Stomach (tissue), 8 donors: ENCODE measurements at regions not wholly inside any gene's neighbourhood (a gene's known extent, or its start where the extent isn't known, plus 50 kb on each side); places are given as distances from the start of the nearest gene placed in this dataset.

Source experiments
- DNase-seq, 2 donors: peaks; one replicate each; pipeline versions ENCODE4 v3.0.0 to v3.0.0-alpha.2; 2013 to 2019
- H3K27ac ChIP-seq, 5 donors: fragments of 200-600 bp in 4 of 5; sonication (generic) in 4 of 5; one replicate each; pipeline ENCODE4 v1.5.1; 2013 to 2019; ENCODE audit warnings: mild to moderate bottlenecking in 1 of 5, moderate library complexity in 1 of 5
- H3K27me3 ChIP-seq, 3 donors: fragments of 200-600 bp; sonication (generic); one replicate each; pipeline ENCODE4 v1.5.1; 2017 to 2019; ENCODE audit warnings: mixed run types in 1 of 3
- H3K36me3 ChIP-seq, 4 donors: fragments of 200-600 bp; sonication (generic); 1 replicate in 3 of 4; 2 replicates in 1 of 4; pipeline ENCODE4 v1.5.1; 2016 to 2019
- H3K4me1 ChIP-seq, 4 donors: fragments of 200-600 bp; sonication (generic); one replicate each; pipeline ENCODE4 v1.5.1; 2016 to 2019
- H3K4me3 ChIP-seq, 4 donors: fragments of 200-600 bp; sonication (generic) in 3 of 4; one replicate each; pipeline ENCODE4 v1.5.1; 2016 to 2019; ENCODE audit warnings: mild to moderate bottlenecking in 1 of 4
- H3K9me3 ChIP-seq, 4 donors: fragments of 200-600 bp; sonication (generic); one replicate each; pipeline ENCODE4 v1.5.1; 2016 to 2019
- EP300 ChIP-seq: sonication (generic); formaldehyde crosslinking; IDR thresholded peaks from one replicate; pipeline ENCODE4 v1.6.1; 2017; ENCODE audit warnings: antibody characterized with exemption
- POLR2A ChIP-seq, 4 donors: fragments of 450-650 bp; IDR thresholded peaks; one replicate each; pipeline ENCODE4 v1.6.1; 2016; ENCODE audit warnings: antibody characterized with exemption in 4 of 4, control low read depth in 2 of 4, mild to moderate bottlenecking in 1 of 4, moderate library complexity in 1 of 4
- POLR2AphosphoS5 ChIP-seq, 3 donors: sonication (generic); formaldehyde crosslinking; IDR thresholded peaks; one replicate each; pipeline ENCODE4 v1.6.1; 2016; ENCODE audit warnings: antibody characterized with exemption in 3 of 3
- WGBS, 5 donors: extraction: QIAGEN DNeasy Blood & Tissue Kit in 3 of 5; methylation state at CpG; one replicate each; pipeline versions ENCODE4 v1.1.5 to v1.1.7; 2013 to 2018; 5-methylcytosine and 5-hydroxymethylcytosine counted together
- intact Hi-C: fragments of 100-400 bp; cut with DNase I; formaldehyde crosslinking; loops from one replicate; pipeline ENCODE4 v1.15.1; 2023; ENCODE audit warnings: low total_unique reads
- TF ChIP-seq, protein P1 (sequence below), 7 experiments: fragments of 450-650 bp in 4 of 7; fragments of 200-600 bp in 3 of 7; sonication (generic) in 3 of 7; IDR thresholded peaks; one replicate each; pipeline ENCODE4 v1.5.1; 2016 to 2019; ENCODE audit warnings: antibody characterized with exemption in 7 of 7, control low read depth in 2 of 7, mild to moderate bottlenecking in 1 of 7
- donor health status: healthy with polysubstance abuse.
- donor health status: Bipolar disorder and iron deficiency.
- donor health status: healthy.

GRCh38 chr6:141288947-141289346 lies 843.8 kb upstream of the GJE1 start:
- no peak for DNase-seq
- TF ChIP-seq POLR2AphosphoS5 (IDR thresholded peaks at IDR 0.05): no peak
- TF ChIP-seq POLR2A (IDR thresholded peaks at IDR 0.05): no peak
- no peak for TF ChIP-seq EP300
- TF ChIP-seq, protein P1, sequence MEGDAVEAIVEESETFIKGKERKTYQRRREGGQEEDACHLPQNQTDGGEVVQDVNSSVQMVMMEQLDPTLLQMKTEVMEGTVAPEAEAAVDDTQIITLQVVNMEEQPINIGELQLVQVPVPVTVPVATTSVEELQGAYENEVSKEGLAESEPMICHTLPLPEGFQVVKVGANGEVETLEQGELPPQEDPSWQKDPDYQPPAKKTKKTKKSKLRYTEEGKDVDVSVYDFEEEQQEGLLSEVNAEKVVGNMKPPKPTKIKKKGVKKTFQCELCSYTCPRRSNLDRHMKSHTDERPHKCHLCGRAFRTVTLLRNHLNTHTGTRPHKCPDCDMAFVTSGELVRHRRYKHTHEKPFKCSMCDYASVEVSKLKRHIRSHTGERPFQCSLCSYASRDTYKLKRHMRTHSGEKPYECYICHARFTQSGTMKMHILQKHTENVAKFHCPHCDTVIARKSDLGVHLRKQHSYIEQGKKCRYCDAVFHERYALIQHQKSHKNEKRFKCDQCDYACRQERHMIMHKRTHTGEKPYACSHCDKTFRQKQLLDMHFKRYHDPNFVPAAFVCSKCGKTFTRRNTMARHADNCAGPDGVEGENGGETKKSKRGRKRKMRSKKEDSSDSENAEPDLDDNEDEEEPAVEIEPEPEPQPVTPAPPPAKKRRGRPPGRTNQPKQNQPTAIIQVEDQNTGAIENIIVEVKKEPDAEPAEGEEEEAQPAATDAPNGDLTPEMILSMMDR (IDR thresholded peaks at IDR 0.05): no peak
- WGBS, 5 donors: 93 to 98% (median 95%) methylated on average over 5 of the region's 5 CpGs

GRCh38 chr6:141282263-141282662 lies 850.5 kb upstream of the GJE1 start:
- intact Hi-C loops: no loop called here
- Histone ChIP-seq H3K4me1 (no peaks in the 10 kb centered on the region), H3K36me3 (no peaks in the 10 kb centered on the region), H3K27ac (no peak overlapping the region), H3K9me3 (peaks cover 0 to 2% (median under 1%) of the 10 kb centered on the region in 4 donors), H3K27me3 (no peaks in the 10 kb centered on the region), H3K4me3 (no peak overlapping the region)
- no peak for TF ChIP-seq EP300
- no peak for DNase-seq
- 85 to 93% (median 92%) methylated on average over 1 of the region's 1 CpG for WGBS, 5 donors

More at GRCh38 chr6:141288947-141289346, 843.8 kb upstream of the GJE1 start:
- Histone ChIP-seq H3K4me1 (no peaks in the 10 kb centered on the region), H3K4me3 (no peak overlapping the region), H3K27ac (no peak overlapping the region), H3K27me3 (no peaks in the 10 kb centered on the region), H3K9me3 (peaks cover 0 to 21% (median 4%) of the 10 kb centered on the region in 4 donors), H3K36me3 (no peaks in the 10 kb centered on the region)
- intact Hi-C loops: no loop called here

GRCh38 chr6:141269684-141270083 lies 863.0 kb upstream of the GJE1 start:
- TF ChIP-seq, protein P1 (IDR thresholded peaks at IDR 0.05): no peak
- TF ChIP-seq POLR2AphosphoS5 (IDR thresholded peaks at IDR 0.05) (no peak), POLR2A (IDR thresholded peaks at IDR 0.05) (no peak)
- intact Hi-C loops: no loop called here
- H3K4me1 ChIP-seq: no peaks in the 10 kb centered on the region
- no peak for DNase-seq
- H3K4me3 ChIP-seq: no peak overlapping the region
- no peaks in the 10 kb centered on the region for H3K36me3 ChIP-seq
- H3K27me3 ChIP-seq: no peaks in the 10 kb centered on the region
- H3K9me3 ChIP-seq: no peaks in the 10 kb centered on the region
- no peak overlapping the region for H3K27ac ChIP-seq

- Histone ChIP-seq H3K27me3 (no peaks in the 10 kb centered on the region), H3K9me3 (no peaks in the 10 kb centered on the region), H3K4me3 (no peak overlapping the region), H3K27ac (no peak overlapping the region), H3K36me3 (no peaks in the 10 kb centered on the region), H3K4me1 (no peaks in the 10 kb centered on the region)
- WGBS, 5 donors: 88 to 95% (median 89%) methylated on average over 5 to 6 of the region's 6 CpGs
- intact Hi-C loops: no loop called here
- TF ChIP-seq POLR2AphosphoS5 (IDR thresholded peaks at IDR 0.05): no peak
- TF ChIP-seq EP300: no peak
- TF ChIP-seq, protein P1 (IDR thresholded peaks at IDR 0.05): no peak
- TF ChIP-seq POLR2A (IDR thresholded peaks at IDR 0.05): no peak
- no peak for DNase-seq
Measured at GRCh38 chr6:141267420-141267819, 865.3 kb upstream of the GJE1 start.

GRCh38 chr6:141265756-141266623 lies 866.7 kb upstream of the GJE1 start:
- Histone ChIP-seq H3K27ac (no peak overlapping the region), H3K4me3 (peak overlapping the region in 3 of 4 donors; percentile 5 to 20 (median 19)), H3K4me1 (peaks cover 0 to 2% (median 0%) of the 10 kb centered on the region in 4 donors), H3K9me3 (no peaks in the 10 kb centered on the region), H3K27me3 (no peaks in the 10 kb centered on the region), H3K36me3 (no peaks in the 10 kb centered on the region)
- WGBS, 5 donors: 35 to 44% (median 39%) methylated on average over 4 of the region's 4 CpGs
- no peak for TF ChIP-seq EP300
- no peak for TF ChIP-seq POLR2A (IDR thresholded peaks at IDR 0.05)
- TF ChIP-seq, protein P1 (IDR thresholded peaks at IDR 0.05): no peak
- TF ChIP-seq POLR2AphosphoS5 (IDR thresholded peaks at IDR 0.05): no peak
- no peak for DNase-seq
- intact Hi-C loops: no loop called here
